A549 (cell line): ENCODE measurements at regions not wholly inside any gene's neighbourhood (a gene's known extent, or its start where the extent isn't known, plus 50 kb on each side); places are given as distances from the start of the nearest gene placed in this dataset.

ENCODE experiments used
- CTCF ChIP-seq: fragments of >200 bp; sonication (Bioruptor Twin); formaldehyde crosslinking; IDR thresholded peaks from 3 replicates; pipeline ENCODE4 v1.5.1; 2016
- HES2 ChIP-seq: fragments of >200 bp; sonication (Bioruptor Twin); formaldehyde crosslinking; IDR thresholded peaks from 2 replicates; pipeline ENCODE4 v1.6.1; 2016
- POLR2AphosphoS2 ChIP-seq: conservative IDR thresholded peaks from 2 replicates; pipeline ENCODE4 v1.6.1; 2012; ENCODE audit warnings: low read length, improper control_type of control experiment, inconsistent platforms

- TF ChIP-seq POLR2AphosphoS2 (no peak), CTCF (no peak), HES2 (no peak)
These were observed 193.7 kb upstream of the GMDS start for GRCh38 chr6:2439082-2439481.
